HG02759 (cell line): ENCODE measurements at regions not wholly inside any gene's neighbourhood (a gene's known extent, or its start where the extent isn't known, plus 50 kb on each side); places are given as distances from the start of the nearest gene placed in this dataset.
"Not testable (repeated sequence)": the region's sequence is repeated elsewhere in the genome, so short reads cannot be mapped to it uniquely, and the experiment has no call there.

Experiments used
- ATAC-seq: cut with Tn5 transposase; IDR thresholded peaks from one replicate; pipeline ENCODE4 v1.9.1; 2021; ENCODE audit warnings: mild to moderate bottlenecking, moderate library complexity; ENCODE audit not compliant: unreplicated experiment

- no peak for ATAC-seq
These were observed 57.6 kb downstream of the JRKL start for GRCh38 chr11:96447208-96448110.

- no peak for ATAC-seq
These were observed 58.4 kb downstream of the JRKL start for GRCh38 chr11:96448225-96448624.

GRCh38 chr11:96456111-96456510 is 66.3 kb downstream of the JRKL start:
- no peak for ATAC-seq

- ATAC-seq: no peak
These were observed 69.9 kb downstream of the JRKL start for GRCh38 chr11:96459751-96460150.

- no peak for ATAC-seq
These were observed 72.1 kb downstream of the JRKL start for GRCh38 chr11:96461871-96462270.

GRCh38 chr11:96464700-96465307 is 75.0 kb downstream of the JRKL start:
- peak; percentile 78 for ATAC-seq

- no peak for ATAC-seq
These were observed 75.7 kb downstream of the JRKL start for GRCh38 chr11:96465512-96465911.

GRCh38 chr11:96466607-96467006 is 76.8 kb downstream of the JRKL start:
- ATAC-seq: no peak

GRCh38 chr11:96469776-96470175 is 80.0 kb downstream of the JRKL start:
- no peak for ATAC-seq

GRCh38 chr11:96470521-96470920 is 80.7 kb downstream of the JRKL start:
- ATAC-seq: no peak

GRCh38 chr11:96472085-96472484 is 82.3 kb downstream of the JRKL start:
- peak; percentile 80 for ATAC-seq

- ATAC-seq: no peak
These were observed 84.5 kb downstream of the JRKL start for GRCh38 chr11:96474263-96474662.

GRCh38 chr11:96481204-96481603 is 91.4 kb downstream of the JRKL start:
- no peak for ATAC-seq

GRCh38 chr11:96481771-96482170 is 92.0 kb downstream of the JRKL start:
- no peak for ATAC-seq

- no peak for ATAC-seq
These were observed 92.4 kb downstream of the JRKL start for GRCh38 chr11:96482193-96482592.

GRCh38 chr11:96483374-96483955 is 93.7 kb downstream of the JRKL start:
- no peak for ATAC-seq

GRCh38 chr11:96484361-96484760 is 94.5 kb downstream of the JRKL start:
- no peak for ATAC-seq

- ATAC-seq: no peak
These were observed 97.2 kb downstream of the JRKL start for GRCh38 chr11:96486890-96487611.

- not testable (repeated sequence) for ATAC-seq
These were observed 99.1 kb downstream of the JRKL start for GRCh38 chr11:96488911-96489310.

- ATAC-seq: no peak
These were observed 110.6 kb downstream of the JRKL start for GRCh38 chr11:96500440-96500839.

GRCh38 chr11:96506041-96506440 is 116.2 kb downstream of the JRKL start:
- no peak for ATAC-seq
